K562 (cell line): ENCODE measurements at regions not wholly inside any gene's neighbourhood (a gene's known extent, or its start where the extent isn't known, plus 50 kb on each side); places are given as distances from the start of the nearest gene placed in this dataset.

Experiments used
- ATAC-seq: fragments of 200-7000 bp; cut with Tn5 transposase; 3 replicates; pipeline ENCODE4 v1.9.1; 2020; ENCODE audit warnings: moderate library complexity
- BruUV-seq: library from RNA; stranded (reverse); fragments of 400-500 nt; replicated peaks from 2 replicates; lab custom pipeline; 2021; lab: Mats Ljungman, UMichigan
- CTCF ChIA-PET: fragments of 300-600 bp; formaldehyde crosslinking; extraction: SDS; loops from one replicate; lab custom pipeline; 2021; ENCODE audit warnings: low intra/inter-chr PET ratio; lab: Yijun Ruan, JAX
- POLR2A ChIA-PET: fragments of 300-600, 350-650 bp; sonication (Branson Sonifier 250); formaldehyde crosslinking; extraction: SDS; loops from one replicate; lab custom pipeline; 2021; ENCODE audit warnings: antibody characterized with exemption, inconsistent platforms; lab: Yijun Ruan, JAX
- DNase-seq, 4 experiments: peaks; one replicate each; pipeline versions ENCODE4 v3.0.0 to v3.0.0-alpha.2; 2011 to 2018; ENCODE audit warnings: low spot score in 3 of 4, mixed read lengths in 3 of 4; ENCODE audit errors: extremely low read depth in 1 of 4
- FAIRE-seq: peaks from 2 replicates; lab custom pipeline; 2011; peaks lifted over from hg19 to GRCh38; lab: Jason Lieb, UNC
- H2AFZ ChIP-seq: 2 replicates; pipeline ENCODE4 v1.6.0; 2011; ENCODE audit warnings: low read depth, low read length, control low read depth, inconsistent platforms
- H3K27ac ChIP-seq: fragments of 200-600 bp; 3 replicates; pipeline ENCODE4 v1.8.0; 2011; ENCODE audit warnings: low read depth, mild to moderate bottlenecking, control low read depth, inconsistent platforms, low read length, moderate library complexity, mixed read lengths; ENCODE audit errors: extremely low read depth
- H3K27me3 ChIP-seq, 2 experiments: fragments of 300-600 bp in 1 of 2; 2 replicates in 1 of 2; 3 replicates in 1 of 2; pipeline versions ENCODE4 v1.6.0 to v1.8.0; 2011; ENCODE audit warnings: inconsistent platforms in 2 of 2, low read length in 2 of 2, mild to moderate bottlenecking in 1 of 2, mixed read lengths in 1 of 2, moderate library complexity in 1 of 2; ENCODE audit not compliant: control insufficient read depth in 2 of 2, insufficient read depth in 2 of 2
- H3K36me3 ChIP-seq: fragments of 300-600 bp; 3 replicates; pipeline ENCODE4 v1.8.0; 2011; ENCODE audit warnings: mild to moderate bottlenecking, low read length, inconsistent platforms; ENCODE audit not compliant: control insufficient read depth, insufficient read depth
- H3K4me1 ChIP-seq, 2 experiments: fragments of 200-600 bp in 1 of 2; replicated peaks in 1 of 2; 2 replicates in 1 of 2; 3 replicates in 1 of 2; pipeline versions ENCODE4 v1.5.1 to v1.8.0; 2011; ENCODE audit warnings: inconsistent platforms in 2 of 2, low read length in 2 of 2, mild to moderate bottlenecking in 1 of 2, mixed read lengths in 1 of 2, moderate library complexity in 1 of 2; ENCODE audit not compliant: control insufficient read depth in 2 of 2, insufficient read depth in 2 of 2
- H3K4me2 ChIP-seq: 2 replicates; pipeline ENCODE4 v1.6.1; 2011; ENCODE audit warnings: low read length, control low read depth, inconsistent platforms, mixed read lengths; ENCODE audit not compliant: insufficient read depth
- H3K4me3 ChIP-seq: fragments of 200-600 bp; sonication (generic), shearing (Covaris generic); 2 replicates; pipeline ENCODE4 v1.5.1; 2016; ENCODE audit warnings: control low read depth, inconsistent platforms
- H3K79me2 ChIP-seq: fragments of 200-600 bp; 3 replicates; pipeline ENCODE4 v1.8.0; 2011; ENCODE audit warnings: low read length, inconsistent platforms; ENCODE audit not compliant: control insufficient read depth, insufficient read depth
- H3K9ac ChIP-seq, 2 experiments: 2 replicates each; pipeline versions ENCODE4 v1.6.0 to v1.6.1; 2011; ENCODE audit warnings: low read depth in 2 of 2, low read length in 2 of 2, control low read depth in 1 of 2, inconsistent platforms in 1 of 2, mild to moderate bottlenecking in 1 of 2, mixed read lengths in 1 of 2; ENCODE audit not compliant: insufficient read depth in 1 of 2
- H3K9me1 ChIP-seq: one replicate; pipeline ENCODE4 v1.6.0; 2011; ENCODE audit warnings: inconsistent platforms, mild to moderate bottlenecking, low read length, moderate library complexity; ENCODE audit not compliant: control insufficient read depth, insufficient read depth
- H3K9me3 ChIP-seq: replicated peaks from 2 replicates; pipeline ENCODE4 v1.5.1; 2011; ENCODE audit warnings: low read depth, low read length, inconsistent platforms; ENCODE audit not compliant: control insufficient read depth, insufficient read depth
- H4K20me1 ChIP-seq: replicated peaks from 2 replicates; pipeline ENCODE4 v1.6.1; 2011; ENCODE audit warnings: low read length, inconsistent platforms, mixed read lengths; ENCODE audit not compliant: control insufficient read depth, insufficient read depth
- HEY1 ChIP-seq: fragments of 250-450 bp; sonication (Bioruptor Pico); IDR thresholded peaks from 2 replicates; pipeline ENCODE4 v1.5.0; 2020; ENCODE audit warnings: mild to moderate bottlenecking, moderate library complexity, borderline replicate concordance
- HNRNPUL1 ChIP-seq: fragments of 200-400 bp; formaldehyde crosslinking; IDR thresholded peaks from 2 replicates; pipeline ENCODE4 v1.6.1; 2017; ENCODE audit warnings: low read length
- HOXB6 ChIP-seq: fragments of 250-450 bp; sonication (Bioruptor Pico); IDR thresholded peaks from 2 replicates; pipeline ENCODE4 v1.5.1; 2022; ENCODE audit warnings: mild to moderate bottlenecking, borderline replicate concordance
- JUN ChIP-seq, 2 experiments: sonication (generic) in 1 of 2; formaldehyde crosslinking in 1 of 2; IDR thresholded peaks; 2 replicates each; pipeline versions ENCODE4 v1.6.1 to v1.8.0; 2012 to 2022; ENCODE audit warnings: borderline replicate concordance in 2 of 2, mild to moderate bottlenecking in 2 of 2, improper control_type of control experiment in 1 of 2, low read depth in 1 of 2, low read length in 1 of 2, missing genetic modification reagents in 1 of 2
- L3MBTL2 ChIP-seq: fragments of 450-650 bp; IDR thresholded peaks from 2 replicates; pipeline ENCODE4 v1.6.1; 2016; ENCODE audit warnings: mild to moderate bottlenecking, moderate library complexity
- MAZ ChIP-seq, 2 experiments: fragments of 450-650 bp in 1 of 2; sonication (generic) in 1 of 2; formaldehyde crosslinking; IDR thresholded peaks in 1 of 2; conservative IDR thresholded peaks in 1 of 2; 2 replicates each; pipeline versions ENCODE4 v1.4.0 to v1.5.0; 2020; ENCODE audit warnings: mild to moderate bottlenecking in 1 of 2, missing genetic modification reagents in 1 of 2
- NR3C1 ChIP-seq: sonication (generic); formaldehyde crosslinking; IDR thresholded peaks from 2 replicates; pipeline ENCODE4 v1.8.1; 2022; ENCODE audit warnings: missing genetic modification reagents
- SAFB ChIP-seq: fragments of 200-400 bp; formaldehyde crosslinking; IDR thresholded peaks from 2 replicates; pipeline ENCODE4 v1.6.1; 2017; ENCODE audit warnings: low read depth, low read length, borderline replicate concordance
- TCF15 ChIP-seq: fragments of 250-450 bp; sonication (Bioruptor Pico); IDR thresholded peaks from 2 replicates; pipeline ENCODE4 v1.8.0; 2022; ENCODE audit warnings: moderate library complexity, mild to moderate bottlenecking, inconsistent platforms
- ZBTB12 ChIP-seq: fragments of 250-450 bp; sonication (Bioruptor Pico); IDR thresholded peaks from 2 replicates; pipeline ENCODE4 v1.4.0; 2020
- ZNF146 ChIP-seq: IDR thresholded peaks from one replicate; pipeline ENCODE4 v1.6.1; 2018; ENCODE audit warnings: missing compliant biosample characterization; ENCODE audit not compliant: unreplicated experiment
- WGBS: fragments of 100-300 bp; shearing (Covaris generic); methylation state at CpG from one replicate; pipeline ENCODE4 v1.1.6; 2016; ENCODE audit warnings: low coverage, mixed read lengths; ENCODE audit not compliant: insufficient coverage; ENCODE audit errors: missing lambda C conversion rate; 5-methylcytosine and 5-hydroxymethylcytosine counted together
- in situ Hi-C: fragments of 300-500 bp; cut with MboI; formaldehyde crosslinking; loops from 4 replicates; pipeline ENCODE4 v1.15.0; 2018; ENCODE audit warnings: inconsistent platforms, mixed read lengths
- intact Hi-C: fragments of 100-400 bp; cut with micrococcal nuclease; formaldehyde crosslinking; loops from 2 replicates; pipeline ENCODE4 v1.14.2; 2022
- TF ChIP-seq, protein P1 (sequence below): fragments of 450-650 bp; formaldehyde crosslinking; IDR thresholded peaks from 2 replicates; pipeline ENCODE4 v1.4.0; 2022; ENCODE audit warnings: mild to moderate bottlenecking, moderate library complexity
- TF ChIP-seq, protein P2 (sequence below), 2 experiments: IDR thresholded peaks; 2 replicates each; pipeline ENCODE4 v1.6.1; 2012; ENCODE audit warnings: improper control_type of control experiment in 2 of 2, low read depth in 2 of 2, low read length in 2 of 2, borderline replicate concordance in 1 of 2
- TF ChIP-seq, protein P3 (sequence below): fragments of 450-650 bp; IDR thresholded peaks from 2 replicates; pipeline ENCODE4 v1.7.1; 2018; ENCODE audit warnings: mild to moderate bottlenecking, low read depth; ENCODE audit not compliant: partially characterized antibody

DNA sequence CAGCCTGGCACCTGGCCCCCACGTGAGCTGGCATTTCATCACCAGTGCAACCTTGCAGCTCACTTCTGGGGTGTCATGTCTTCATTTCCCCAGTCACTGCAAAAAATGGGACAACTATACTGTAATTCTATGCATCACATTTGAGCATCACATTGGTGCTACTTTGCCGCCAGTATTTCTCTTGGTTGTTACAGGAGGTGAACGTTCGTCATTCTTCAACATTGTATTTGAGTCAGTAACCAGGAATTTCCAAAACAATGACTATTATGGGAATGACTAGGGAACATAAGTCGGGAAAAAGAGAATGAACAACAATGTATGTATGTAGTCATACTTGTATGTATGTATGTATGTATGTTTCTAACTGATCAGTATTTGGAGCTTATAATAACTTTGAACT, 1278.0 kb downstream of the EFNA5 start:
- H4K20me1 ChIP-seq, result no peaks in the 10 kb centered on the region
- in situ Hi-C loops, result no loop called here

More for the DNA sequence above, 1278.0 kb downstream of the EFNA5 start:
- H3K79me2 ChIP-seq, result no peaks in the 10 kb centered on the region
- H3K9ac ChIP-seq, result no peak overlapping the region
- no peak overlapping the region for H3K27ac ChIP-seq
- no peaks in the 10 kb centered on the region for H3K9me3 ChIP-seq
- no peak overlapping the region for H2AFZ ChIP-seq
- WGBS, result 0% methylated on average over 5 of the region's 5 CpGs
- no peaks in the 10 kb centered on the region for H3K9me1 ChIP-seq
- TF ChIP-seq ZNF146 (CRISPR knock-in tag), result no peak
- no peak for TF ChIP-seq NR3C1 (CRISPR knock-in tag)
- TF ChIP-seq HNRNPUL1, result no peak
- TF ChIP-seq MAZ (CRISPR knock-in tag; conservative IDR thresholded peaks at IDR 0.05 in 1 of 2, IDR thresholded peaks at IDR 0.05 in 1 of 2), result no peak
- no peak for TF ChIP-seq TCF15 (CRISPR knock-in tag)
- no peak for TF ChIP-seq HOXB6 (CRISPR knock-in tag)
- TF ChIP-seq SAFB, result no peak
- TF ChIP-seq, protein P1, sequence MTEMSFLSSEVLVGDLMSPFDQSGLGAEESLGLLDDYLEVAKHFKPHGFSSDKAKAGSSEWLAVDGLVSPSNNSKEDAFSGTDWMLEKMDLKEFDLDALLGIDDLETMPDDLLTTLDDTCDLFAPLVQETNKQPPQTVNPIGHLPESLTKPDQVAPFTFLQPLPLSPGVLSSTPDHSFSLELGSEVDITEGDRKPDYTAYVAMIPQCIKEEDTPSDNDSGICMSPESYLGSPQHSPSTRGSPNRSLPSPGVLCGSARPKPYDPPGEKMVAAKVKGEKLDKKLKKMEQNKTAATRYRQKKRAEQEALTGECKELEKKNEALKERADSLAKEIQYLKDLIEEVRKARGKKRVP (CRISPR knock-in tag), result no peak
- no peak for TF ChIP-seq ZBTB12 (CRISPR knock-in tag)
- TF ChIP-seq HEY1 (CRISPR knock-in tag), result no peak
- TF ChIP-seq JUN (IDR thresholded peaks at IDR 0.05; ENCODE audit: borderline replicate concordance, low read depth, low read length), result no peak
- TF ChIP-seq JUN (CRISPR knock-in tag; IDR thresholded peaks at IDR 0.05; ENCODE audit: borderline replicate concordance), result no peak
- TF ChIP-seq, protein P2, sequence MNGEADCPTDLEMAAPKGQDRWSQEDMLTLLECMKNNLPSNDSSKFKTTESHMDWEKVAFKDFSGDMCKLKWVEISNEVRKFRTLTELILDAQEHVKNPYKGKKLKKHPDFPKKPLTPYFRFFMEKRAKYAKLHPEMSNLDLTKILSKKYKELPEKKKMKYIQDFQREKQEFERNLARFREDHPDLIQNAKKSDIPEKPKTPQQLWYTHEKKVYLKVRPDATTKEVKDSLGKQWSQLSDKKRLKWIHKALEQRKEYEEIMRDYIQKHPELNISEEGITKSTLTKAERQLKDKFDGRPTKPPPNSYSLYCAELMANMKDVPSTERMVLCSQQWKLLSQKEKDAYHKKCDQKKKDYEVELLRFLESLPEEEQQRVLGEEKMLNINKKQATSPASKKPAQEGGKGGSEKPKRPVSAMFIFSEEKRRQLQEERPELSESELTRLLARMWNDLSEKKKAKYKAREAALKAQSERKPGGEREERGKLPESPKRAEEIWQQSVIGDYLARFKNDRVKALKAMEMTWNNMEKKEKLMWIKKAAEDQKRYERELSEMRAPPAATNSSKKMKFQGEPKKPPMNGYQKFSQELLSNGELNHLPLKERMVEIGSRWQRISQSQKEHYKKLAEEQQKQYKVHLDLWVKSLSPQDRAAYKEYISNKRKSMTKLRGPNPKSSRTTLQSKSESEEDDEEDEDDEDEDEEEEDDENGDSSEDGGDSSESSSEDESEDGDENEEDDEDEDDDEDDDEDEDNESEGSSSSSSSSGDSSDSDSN (IDR thresholded peaks at IDR 0.05; ENCODE audit: borderline replicate concordance in 1 of 2, low read depth in 2 of 2, low read length in 2 of 2), result no peak
- TF ChIP-seq L3MBTL2, result no peak
- TF ChIP-seq, protein P3, sequence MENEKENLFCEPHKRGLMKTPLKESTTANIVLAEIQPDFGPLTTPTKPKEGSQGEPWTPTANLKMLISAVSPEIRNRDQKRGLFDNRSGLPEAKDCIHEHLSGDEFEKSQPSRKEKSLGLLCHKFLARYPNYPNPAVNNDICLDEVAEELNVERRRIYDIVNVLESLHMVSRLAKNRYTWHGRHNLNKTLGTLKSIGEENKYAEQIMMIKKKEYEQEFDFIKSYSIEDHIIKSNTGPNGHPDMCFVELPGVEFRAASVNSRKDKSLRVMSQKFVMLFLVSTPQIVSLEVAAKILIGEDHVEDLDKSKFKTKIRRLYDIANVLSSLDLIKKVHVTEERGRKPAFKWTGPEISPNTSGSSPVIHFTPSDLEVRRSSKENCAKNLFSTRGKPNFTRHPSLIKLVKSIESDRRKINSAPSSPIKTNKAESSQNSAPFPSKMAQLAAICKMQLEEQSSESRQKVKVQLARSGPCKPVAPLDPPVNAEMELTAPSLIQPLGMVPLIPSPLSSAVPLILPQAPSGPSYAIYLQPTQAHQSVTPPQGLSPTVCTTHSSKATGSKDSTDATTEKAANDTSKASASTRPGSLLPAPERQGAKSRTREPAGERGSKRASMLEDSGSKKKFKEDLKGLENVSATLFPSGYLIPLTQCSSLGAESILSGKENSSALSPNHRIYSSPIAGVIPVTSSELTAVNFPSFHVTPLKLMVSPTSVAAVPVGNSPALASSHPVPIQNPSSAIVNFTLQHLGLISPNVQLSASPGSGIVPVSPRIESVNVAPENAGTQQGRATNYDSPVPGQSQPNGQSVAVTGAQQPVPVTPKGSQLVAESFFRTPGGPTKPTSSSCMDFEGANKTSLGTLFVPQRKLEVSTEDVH, result no peak
- no peak overlapping the region for H3K4me3 ChIP-seq
- H3K4me2 ChIP-seq, result no peak overlapping the region
- intact Hi-C loops, result no loop called here
- ChIA-PET POLR2A (no interaction called here), CTCF (no interaction called here)
- no peaks in the 10 kb centered on the region for H3K27me3 ChIP-seq
- ATAC-seq, result no peak
- no peaks in the 10 kb centered on the region for H3K36me3 ChIP-seq
- H3K4me1 ChIP-seq, result no peaks in the 10 kb centered on the region
- no TSS peak for BruUV-seq
- no peak for FAIRE-seq
- no peak for DNase-seq
